Left lung (tissue), 4 donors: ENCODE measurements at regions not wholly inside any gene's neighbourhood (a gene's known extent, or its start where the extent isn't known, plus 50 kb on each side); places are given as distances from the start of the nearest gene placed in this dataset.

ENCODE experiments used
- ATAC-seq: fragments of 200-7000 bp; cut with Tn5 transposase; one replicate; pipeline ENCODE4 v1.9.1; 2020; ENCODE audit warnings: moderate library complexity
- DNase-seq, 4 donors: peaks; one replicate each; pipeline ENCODE4 v3.0.0-alpha.2; 2013 to 2020
- H3K27ac ChIP-seq, 2 donors: fragments of 200-600 bp; sonication (generic) in 1 of 2; one replicate each; pipeline versions ENCODE4 v1.5.0 to v1.8.0; 2020 to 2021
- H3K27me3 ChIP-seq, 2 donors: fragments of 200-600 bp; sonication (generic) in 1 of 2; one replicate each; pipeline versions ENCODE4 v1.5.0 to v1.8.0; 2020 to 2021
- H3K36me3 ChIP-seq, 2 donors: fragments of 200-600 bp; sonication (generic) in 1 of 2; one replicate each; pipeline versions ENCODE4 v1.5.0 to v1.8.0; 2020 to 2021
- H3K4me1 ChIP-seq, 2 donors: fragments of 200-600 bp; one replicate each; pipeline ENCODE4 v1.8.0; 2021
- H3K4me3 ChIP-seq, 2 donors: fragments of 200-600 bp; sonication (generic) in 1 of 2; one replicate each; pipeline versions ENCODE4 v1.5.0 to v1.8.0; 2020 to 2021; ENCODE audit warnings: mild to moderate bottlenecking in 1 of 2
- H3K9me3 ChIP-seq, 2 donors: fragments of 200-600 bp; sonication (generic) in 1 of 2; one replicate each; pipeline versions ENCODE4 v1.5.0 to v1.8.0; 2020 to 2021
- intact Hi-C, 2 donors: fragments of 100-400 bp; cut with DNase I; formaldehyde crosslinking; loops; one replicate each; pipeline versions ENCODE4 v1.11.2 to v1.14.2; 2022
- TF ChIP-seq, protein P1 (sequence below), 2 donors: fragments of 200-600 bp; sonication (generic) in 1 of 2; IDR thresholded peaks; one replicate each; pipeline versions ENCODE4 v1.5.0 to v1.8.0; 2021; ENCODE audit warnings: antibody characterized with exemption in 2 of 2
- donor health status: DM: no; HTN: yes; CAD: no.
- donor health status: DM: no; HTN: no; CAD: no.

DNA sequence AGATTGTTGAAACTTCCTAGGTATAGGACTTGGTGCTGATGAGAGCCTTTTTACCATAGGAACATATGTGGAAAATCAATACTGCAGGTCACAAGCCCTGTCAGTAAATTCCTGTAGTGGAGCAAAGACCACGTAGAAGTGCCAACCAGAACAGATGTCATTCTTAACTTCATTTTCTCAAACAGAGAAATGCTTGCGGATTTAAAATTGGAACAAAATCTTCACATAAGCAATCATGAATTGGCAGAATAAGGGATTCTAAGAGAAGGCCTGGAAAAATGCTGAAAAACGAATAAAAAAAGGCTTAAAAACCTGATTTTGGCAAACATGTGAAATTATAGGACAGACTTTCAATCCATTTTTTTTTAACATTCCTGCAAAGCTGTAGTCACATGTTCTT, 80.8 kb upstream of the SMIM30 start:
- ATAC-seq (no peak), DNase-seq (no peak)
- H3K36me3 ChIP-seq = no peaks in the 10 kb centered on the region
- H3K27me3 ChIP-seq = no peaks in the 10 kb centered on the region
- no peak overlapping the region for H3K27ac ChIP-seq
- no peaks in the 10 kb centered on the region for H3K4me1 ChIP-seq
- TF ChIP-seq, protein P1, sequence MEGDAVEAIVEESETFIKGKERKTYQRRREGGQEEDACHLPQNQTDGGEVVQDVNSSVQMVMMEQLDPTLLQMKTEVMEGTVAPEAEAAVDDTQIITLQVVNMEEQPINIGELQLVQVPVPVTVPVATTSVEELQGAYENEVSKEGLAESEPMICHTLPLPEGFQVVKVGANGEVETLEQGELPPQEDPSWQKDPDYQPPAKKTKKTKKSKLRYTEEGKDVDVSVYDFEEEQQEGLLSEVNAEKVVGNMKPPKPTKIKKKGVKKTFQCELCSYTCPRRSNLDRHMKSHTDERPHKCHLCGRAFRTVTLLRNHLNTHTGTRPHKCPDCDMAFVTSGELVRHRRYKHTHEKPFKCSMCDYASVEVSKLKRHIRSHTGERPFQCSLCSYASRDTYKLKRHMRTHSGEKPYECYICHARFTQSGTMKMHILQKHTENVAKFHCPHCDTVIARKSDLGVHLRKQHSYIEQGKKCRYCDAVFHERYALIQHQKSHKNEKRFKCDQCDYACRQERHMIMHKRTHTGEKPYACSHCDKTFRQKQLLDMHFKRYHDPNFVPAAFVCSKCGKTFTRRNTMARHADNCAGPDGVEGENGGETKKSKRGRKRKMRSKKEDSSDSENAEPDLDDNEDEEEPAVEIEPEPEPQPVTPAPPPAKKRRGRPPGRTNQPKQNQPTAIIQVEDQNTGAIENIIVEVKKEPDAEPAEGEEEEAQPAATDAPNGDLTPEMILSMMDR (IDR thresholded peaks at IDR 0.05) = no peak
- peaks cover 0 to 5% of the 10 kb centered on the region in 2 donors for H3K9me3 ChIP-seq
- intact Hi-C loops = no loop called here
- no peak overlapping the region for H3K4me3 ChIP-seq

DNA sequence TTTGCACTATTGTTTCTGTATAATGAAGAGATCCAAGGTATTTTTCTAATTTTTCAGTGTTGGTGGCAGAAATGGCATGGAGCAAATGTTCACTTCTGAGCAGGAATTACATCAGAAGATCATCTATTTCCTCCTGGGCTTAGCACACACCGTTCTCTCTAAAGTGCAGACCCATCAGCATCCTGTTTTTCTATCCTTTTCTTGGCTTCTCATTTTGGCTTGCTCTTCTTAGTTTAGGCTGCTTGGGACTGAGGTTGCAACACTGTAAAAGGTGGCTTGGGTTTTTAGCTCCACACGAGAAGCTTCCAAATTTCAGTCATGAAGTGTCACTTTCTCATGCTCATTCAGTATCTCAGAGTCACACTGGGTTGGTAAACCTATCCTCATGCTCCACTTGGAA, 79.9 kb upstream of the SMIM30 start:
- TF ChIP-seq, protein P1 (IDR thresholded peaks at IDR 0.05) = no peak
- intact Hi-C loops = no loop called here
- DNase-seq (no peak), ATAC-seq (no peak)
- Histone ChIP-seq H3K4me1 (no peaks in the 10 kb centered on the region), H3K27ac (no peak overlapping the region), H3K36me3 (no peaks in the 10 kb centered on the region), H3K9me3 (peaks cover 0 to 5% of the 10 kb centered on the region in 2 donors), H3K4me3 (no peak overlapping the region), H3K27me3 (no peaks in the 10 kb centered on the region)

DNA sequence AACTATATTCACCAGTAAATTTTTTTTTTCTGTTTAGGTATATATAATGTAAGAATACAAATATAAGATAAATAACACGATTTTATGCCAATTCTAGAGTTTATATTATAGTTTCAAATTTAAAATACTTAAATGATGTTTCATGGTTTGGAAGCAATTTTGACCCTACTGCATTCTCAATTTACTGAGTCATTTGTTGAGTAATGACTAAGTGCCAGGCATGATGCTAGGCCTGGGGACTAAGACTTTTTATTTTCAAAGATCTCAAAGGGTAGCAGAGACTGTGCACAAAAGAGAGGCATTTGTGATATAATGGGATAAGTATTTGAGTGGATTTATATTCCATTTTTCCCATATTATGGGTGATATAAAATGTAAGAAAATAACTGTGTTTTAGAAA, 78.9 kb upstream of the SMIM30 start:
- intact Hi-C loops = no loop called here
- Histone ChIP-seq H3K4me3 (no peak overlapping the region), H3K4me1 (no peaks in the 10 kb centered on the region), H3K27ac (no peak overlapping the region), H3K36me3 (no peaks in the 10 kb centered on the region), H3K9me3 (peaks cover 0 to 5% of the 10 kb centered on the region in 2 donors), H3K27me3 (no peaks in the 10 kb centered on the region)
- TF ChIP-seq, protein P1 (IDR thresholded peaks at IDR 0.05) = no peak
- no peak for ATAC-seq
- DNase-seq = no peak

DNA sequence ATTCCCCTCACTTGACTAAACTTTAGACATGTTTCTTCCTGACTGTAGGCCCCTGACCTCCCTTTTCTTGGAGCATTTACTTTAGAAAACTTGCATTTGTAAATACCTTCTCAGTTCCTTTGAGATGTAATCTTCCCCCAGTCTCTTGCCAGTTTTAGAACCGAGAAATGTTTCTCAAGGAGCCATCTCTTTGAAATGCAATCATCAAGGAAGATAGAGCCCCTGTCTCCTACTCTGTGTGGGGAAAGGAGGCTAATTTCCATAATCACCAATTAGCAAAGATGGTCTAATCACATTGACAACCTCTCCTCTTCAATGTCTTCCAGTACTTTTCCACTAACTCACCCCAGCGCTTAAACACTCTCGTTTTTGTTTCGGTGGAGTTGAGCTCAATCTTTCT, 70.0 kb upstream of the SMIM30 start:
- Histone ChIP-seq H3K27me3 (no peaks in the 10 kb centered on the region), H3K4me3 (no peak overlapping the region), H3K9me3 (no peaks in the 10 kb centered on the region), H3K4me1 (no peaks in the 10 kb centered on the region), H3K27ac (no peak overlapping the region), H3K36me3 (no peaks in the 10 kb centered on the region)
- intact Hi-C loops = no loop called here
- ATAC-seq (no peak), DNase-seq (no peak)
- TF ChIP-seq, protein P1 (IDR thresholded peaks at IDR 0.05) = no peak

DNA sequence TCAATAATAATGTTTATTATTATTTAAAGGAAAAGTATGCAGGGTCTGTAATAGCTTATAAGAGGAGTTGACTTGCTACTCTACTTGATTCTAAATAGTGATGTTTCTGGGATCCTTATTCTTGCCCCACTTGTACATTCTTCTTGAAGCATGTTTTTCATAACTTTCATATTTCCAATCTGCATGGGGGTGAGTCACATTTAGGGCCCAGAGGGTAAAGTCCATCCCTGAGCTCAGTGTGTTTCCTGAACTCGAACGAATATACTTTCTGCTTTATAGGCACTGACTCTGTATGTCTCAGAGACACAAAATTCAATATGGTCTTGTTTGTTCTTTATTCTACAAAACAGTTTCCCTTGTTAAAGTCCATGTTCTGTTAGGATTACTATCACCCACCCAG, 61.0 kb upstream of the SMIM30 start:
- ATAC-seq (no peak), DNase-seq (no peak)
- Histone ChIP-seq H3K4me3 (no peak overlapping the region), H3K36me3 (no peaks in the 10 kb centered on the region), H3K4me1 (no peaks in the 10 kb centered on the region), H3K27ac (no peak overlapping the region), H3K27me3 (no peaks in the 10 kb centered on the region), H3K9me3 (no peaks in the 10 kb centered on the region)
- intact Hi-C loops = no loop called here
- TF ChIP-seq, protein P1 (IDR thresholded peaks at IDR 0.05) = no peak
